Middle frontal gyrus (tissue), 1 donor: ENCODE measurements at regions not wholly inside any gene's neighbourhood (a gene's known extent, or its start where the extent isn't known, plus 50 kb on each side); places are given as distances from the start of the nearest gene placed in this dataset.
"Not testable (repeated sequence)": the region's sequence is repeated elsewhere in the genome, so short reads cannot be mapped to it uniquely, and the experiment has no call there.

Experiments
- DNase-seq: peaks from one replicate; pipeline ENCODE4 v3.0.0-alpha.2; 2015; ENCODE audit warnings: low spot score; ENCODE audit errors: extremely low spot score

- no peak for DNase-seq
Measured at GRCh38 chr13:54682184-54682583, 1653.6 kb downstream of the OLFM4 start.

GRCh38 chr13:54687173-54687572 lies 1658.6 kb downstream of the OLFM4 start:
- no peak for DNase-seq

- no peak for DNase-seq
Measured at GRCh38 chr13:54699831-54700230, 1671.2 kb downstream of the OLFM4 start.

- DNase-seq: no peak
Measured at GRCh38 chr13:54705738-54706137, 1677.1 kb downstream of the OLFM4 start.

- no peak for DNase-seq
Measured at GRCh38 chr13:54706336-54706735, 1677.7 kb downstream of the OLFM4 start.

- no peak for DNase-seq
Measured at GRCh38 chr13:54709546-54709945, 1680.9 kb downstream of the OLFM4 start.

- no peak for DNase-seq
Measured at GRCh38 chr13:54733639-54734038, 1705.0 kb downstream of the OLFM4 start.

- DNase-seq: not testable (repeated sequence)
Measured at GRCh38 chr13:54737211-54737610, 1708.6 kb downstream of the OLFM4 start.

GRCh38 chr13:54742984-54743383 lies 1714.4 kb downstream of the OLFM4 start:
- no peak for DNase-seq

GRCh38 chr13:54744747-54745146 lies 1716.1 kb downstream of the OLFM4 start:
- no peak for DNase-seq

GRCh38 chr13:54750521-54750920 lies 1721.9 kb downstream of the OLFM4 start:
- DNase-seq: no peak

GRCh38 chr13:54758795-54759194 lies 1730.2 kb downstream of the OLFM4 start:
- no peak for DNase-seq

GRCh38 chr13:54768214-54768613 lies 1739.6 kb downstream of the OLFM4 start:
- no peak for DNase-seq

- DNase-seq: no peak
Measured at GRCh38 chr13:54775501-54776191, 1747.0 kb downstream of the OLFM4 start.

GRCh38 chr13:54787754-54788153 lies 1759.1 kb downstream of the OLFM4 start:
- DNase-seq: no peak

- DNase-seq: no peak
Measured at GRCh38 chr13:54799621-54800226, 1771.1 kb downstream of the OLFM4 start.

GRCh38 chr13:54802226-54802625 lies 1773.6 kb downstream of the OLFM4 start:
- DNase-seq: no peak

GRCh38 chr13:54805743-54806142 lies 1777.1 kb downstream of the OLFM4 start:
- DNase-seq: no peak

GRCh38 chr13:54821938-54822470 lies 1793.4 kb downstream of the OLFM4 start:
- DNase-seq: not testable (repeated sequence)

- not testable (repeated sequence) for DNase-seq
Measured at GRCh38 chr13:54829391-54830068, 1800.9 kb downstream of the OLFM4 start.

GRCh38 chr13:54836273-54836672 lies 1807.7 kb downstream of the OLFM4 start:
- DNase-seq: no peak

GRCh38 chr13:54841682-54842081 lies 1813.1 kb downstream of the OLFM4 start:
- no peak for DNase-seq
